Ascending aorta (tissue), 2 donors: ENCODE measurements at regions not wholly inside any gene's neighbourhood (a gene's known extent, or its start where the extent isn't known, plus 50 kb on each side); places are given as distances from the start of the nearest gene placed in this dataset.

Source experiments
- DNase-seq, 2 donors: peaks; one replicate each; pipeline ENCODE4 v3.0.0-alpha.2; 2019; ENCODE audit warnings: low spot score in 2 of 2
- H3K27ac ChIP-seq, 2 donors: fragments of 200-600 bp; sonication (generic); one replicate each; pipeline ENCODE4 v1.5.1; 2016 to 2017; ENCODE audit warnings: mild to moderate bottlenecking in 1 of 2
- H3K27me3 ChIP-seq: fragments of 200-600 bp; sonication (generic); one replicate; pipeline ENCODE4 v1.5.1; 2017
- H3K36me3 ChIP-seq, 2 donors: fragments of 200-600 bp; sonication (generic); one replicate each; pipeline ENCODE4 v1.5.1; 2016
- H3K4me1 ChIP-seq, 2 donors: fragments of 200-600 bp; sonication (generic); one replicate each; pipeline ENCODE4 v1.5.1; 2016 to 2017; ENCODE audit warnings: mild to moderate bottlenecking in 1 of 2
- H3K4me3 ChIP-seq, 2 donors: fragments of 200-600 bp; sonication (generic); one replicate each; pipeline ENCODE4 v1.5.1; 2016 to 2017; ENCODE audit warnings: mild to moderate bottlenecking in 1 of 2
- H3K9me3 ChIP-seq, 2 donors: fragments of 200-600 bp; sonication (generic); one replicate each; pipeline ENCODE4 v1.5.1; 2016
- intact Hi-C: fragments of 100-400 bp; cut with DNase I; formaldehyde crosslinking; loops from one replicate; pipeline ENCODE4 v1.15.1; 2023
- TF ChIP-seq, protein P1 (sequence below), 3 experiments: fragments of 200-600 bp in 2 of 3; fragments of 450-650 bp in 1 of 3; sonication (generic) in 2 of 3; IDR thresholded peaks; one replicate each; pipeline ENCODE4 v1.5.1; 2016 to 2019; ENCODE audit warnings: antibody characterized with exemption in 3 of 3, mild to moderate bottlenecking in 1 of 3, moderate library complexity in 1 of 3

DNA sequence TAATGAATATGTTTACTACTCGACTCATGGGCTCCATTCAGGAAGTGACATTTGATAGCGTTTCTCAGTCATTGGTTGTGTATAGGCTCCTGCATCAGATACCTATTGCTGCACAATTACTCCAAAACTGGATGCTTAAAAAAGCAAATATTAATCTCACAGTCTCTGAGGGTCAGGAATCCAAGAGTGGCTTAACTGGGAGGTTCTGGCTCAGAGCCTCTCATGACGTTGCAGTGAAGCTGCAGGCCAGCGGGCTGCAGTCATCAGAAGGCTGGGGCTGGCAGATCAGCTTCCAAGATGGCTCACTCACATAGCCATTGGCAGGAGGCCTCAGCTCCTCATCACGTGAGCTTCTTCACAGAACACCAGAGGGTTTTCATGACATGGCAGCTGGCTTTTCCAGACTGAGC lies 525.1 kb upstream of the NBEA start:
- Histone ChIP-seq H3K4me3 (no peak overlapping the region), H3K36me3 (no peaks in the 10 kb centered on the region), H3K27ac (no peak overlapping the region), H3K4me1 (no peaks in the 10 kb centered on the region), H3K27me3 (no peaks in the 10 kb centered on the region), H3K9me3 (no peaks in the 10 kb centered on the region)
- DNase-seq, result peak in 1 of 2 donors; percentile 64
- TF ChIP-seq, protein P1, sequence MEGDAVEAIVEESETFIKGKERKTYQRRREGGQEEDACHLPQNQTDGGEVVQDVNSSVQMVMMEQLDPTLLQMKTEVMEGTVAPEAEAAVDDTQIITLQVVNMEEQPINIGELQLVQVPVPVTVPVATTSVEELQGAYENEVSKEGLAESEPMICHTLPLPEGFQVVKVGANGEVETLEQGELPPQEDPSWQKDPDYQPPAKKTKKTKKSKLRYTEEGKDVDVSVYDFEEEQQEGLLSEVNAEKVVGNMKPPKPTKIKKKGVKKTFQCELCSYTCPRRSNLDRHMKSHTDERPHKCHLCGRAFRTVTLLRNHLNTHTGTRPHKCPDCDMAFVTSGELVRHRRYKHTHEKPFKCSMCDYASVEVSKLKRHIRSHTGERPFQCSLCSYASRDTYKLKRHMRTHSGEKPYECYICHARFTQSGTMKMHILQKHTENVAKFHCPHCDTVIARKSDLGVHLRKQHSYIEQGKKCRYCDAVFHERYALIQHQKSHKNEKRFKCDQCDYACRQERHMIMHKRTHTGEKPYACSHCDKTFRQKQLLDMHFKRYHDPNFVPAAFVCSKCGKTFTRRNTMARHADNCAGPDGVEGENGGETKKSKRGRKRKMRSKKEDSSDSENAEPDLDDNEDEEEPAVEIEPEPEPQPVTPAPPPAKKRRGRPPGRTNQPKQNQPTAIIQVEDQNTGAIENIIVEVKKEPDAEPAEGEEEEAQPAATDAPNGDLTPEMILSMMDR (IDR thresholded peaks at IDR 0.05), result no peak
- intact Hi-C loops, result no loop called here

DNA sequence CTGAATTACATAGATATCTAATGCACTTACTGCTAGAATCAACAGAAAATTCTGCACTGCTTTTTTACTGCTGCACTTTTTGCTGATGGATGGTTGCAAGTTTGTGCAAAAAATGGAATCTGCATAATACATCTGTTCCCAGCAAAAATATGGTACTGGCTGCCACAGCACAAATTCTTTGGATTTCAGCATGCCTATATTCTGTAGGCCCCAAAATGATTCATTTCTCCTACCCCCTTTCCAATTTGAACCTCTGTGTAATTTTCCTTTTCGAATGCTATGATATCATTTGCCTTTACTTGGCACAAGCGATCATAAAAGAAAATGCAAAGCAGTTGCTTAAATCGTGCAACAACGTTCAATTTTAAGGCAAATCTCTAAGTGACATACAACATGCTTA lies 524.2 kb upstream of the NBEA start:
- TF ChIP-seq, protein P1 (IDR thresholded peaks at IDR 0.05), result no peak
- Histone ChIP-seq H3K36me3 (no peaks in the 10 kb centered on the region), H3K4me3 (no peak overlapping the region), H3K27me3 (no peaks in the 10 kb centered on the region), H3K27ac (no peak overlapping the region), H3K9me3 (no peaks in the 10 kb centered on the region), H3K4me1 (no peaks in the 10 kb centered on the region)
- intact Hi-C loops, result no loop called here
- no peak for DNase-seq

DNA sequence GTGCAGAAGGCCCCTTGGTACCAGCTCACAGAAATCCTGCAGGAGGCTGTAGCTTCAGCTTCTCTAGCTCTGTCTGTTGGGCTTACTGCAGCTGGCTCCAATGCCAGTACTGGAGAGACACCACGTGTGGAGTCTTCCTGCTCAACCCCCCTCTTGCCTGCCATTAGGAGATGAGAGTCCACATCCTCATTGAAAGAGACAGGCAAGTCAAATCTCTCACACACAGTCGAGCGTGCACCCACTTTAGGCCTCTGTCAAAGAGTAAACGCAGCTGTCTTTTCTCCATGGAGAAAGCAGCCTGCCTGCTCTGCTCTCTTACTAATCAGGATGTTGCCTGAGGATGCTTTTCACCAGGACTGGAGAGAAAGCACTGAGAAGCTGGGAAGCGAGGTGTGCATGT lies 523.0 kb upstream of the NBEA start:
- TF ChIP-seq, protein P1 (IDR thresholded peaks at IDR 0.05), result no peak
- intact Hi-C loops, result no loop called here
- no peaks in the 10 kb centered on the region for H3K9me3 ChIP-seq

DNA sequence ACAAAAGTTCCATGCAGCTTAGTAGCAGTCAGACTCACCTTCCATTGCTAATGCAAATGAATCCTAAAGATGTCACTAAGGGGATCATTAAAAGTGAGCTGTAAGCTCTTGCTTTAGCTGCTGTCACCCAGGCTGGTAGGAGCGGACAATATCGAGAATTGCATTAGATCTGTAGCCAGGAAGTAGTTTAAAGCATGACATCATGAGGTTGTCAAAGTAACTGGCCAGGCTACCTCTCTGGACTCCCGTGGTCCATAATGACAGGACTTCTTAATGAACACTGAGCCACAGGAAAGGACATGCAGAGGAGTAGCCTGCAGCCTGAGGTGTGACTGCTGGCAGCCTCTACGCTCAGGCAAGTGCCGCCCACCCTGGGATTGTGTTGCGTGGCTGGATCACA lies 522.3 kb upstream of the NBEA start:
- H3K27me3 ChIP-seq, result no peaks in the 10 kb centered on the region
- no peaks in the 10 kb centered on the region for H3K36me3 ChIP-seq
- TF ChIP-seq, protein P1 (IDR thresholded peaks at IDR 0.05), result no peak
- no peaks in the 10 kb centered on the region for H3K4me1 ChIP-seq
- no peak overlapping the region for H3K27ac ChIP-seq
- no peak for DNase-seq
- H3K4me3 ChIP-seq, result no peak overlapping the region
- no peaks in the 10 kb centered on the region for H3K9me3 ChIP-seq
- intact Hi-C loops, result no loop called here

More for the DNA sequence above, 523.0 kb upstream of the NBEA start:
- H3K27ac ChIP-seq, result no peak overlapping the region
- H3K4me3 ChIP-seq, result no peak overlapping the region
- no peaks in the 10 kb centered on the region for H3K36me3 ChIP-seq
- H3K4me1 ChIP-seq, result no peaks in the 10 kb centered on the region
- no peaks in the 10 kb centered on the region for H3K27me3 ChIP-seq
- DNase-seq, result no peak

DNA sequence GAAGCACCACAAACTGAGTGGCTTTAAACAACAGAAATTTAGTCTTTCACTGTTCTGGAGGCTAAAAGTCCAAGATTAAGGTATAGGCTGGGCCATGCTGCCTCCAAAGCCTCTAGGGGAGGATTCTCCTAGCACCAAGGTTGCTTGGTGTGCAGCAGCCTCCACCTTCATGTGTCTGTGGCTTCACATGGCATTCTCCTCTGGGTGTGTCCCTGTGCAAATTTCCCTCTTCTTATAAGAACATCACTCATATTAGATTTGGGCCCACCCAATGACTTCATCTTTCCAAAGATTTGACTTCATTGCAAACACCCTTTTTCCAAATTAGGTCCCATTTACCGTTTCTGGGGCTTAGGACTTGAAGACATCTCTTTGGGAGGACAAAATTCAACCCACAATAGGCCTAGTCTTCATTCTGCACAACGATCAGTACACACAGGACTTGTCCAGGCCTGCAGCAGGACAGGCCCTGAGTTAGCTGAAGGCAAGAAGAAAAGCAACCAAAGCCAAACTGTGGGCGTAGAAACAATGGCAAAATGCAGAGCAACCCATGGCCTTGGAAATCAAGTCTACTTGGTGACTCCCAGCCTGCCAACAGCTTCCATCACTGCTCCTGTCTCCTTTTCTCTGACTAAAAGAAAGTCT lies 521.2 kb upstream of the NBEA start:
- no peaks in the 10 kb centered on the region for H3K4me1 ChIP-seq
- H3K36me3 ChIP-seq, result no peaks in the 10 kb centered on the region
- no peak overlapping the region for H3K4me3 ChIP-seq
- no peak for DNase-seq
- H3K27ac ChIP-seq, result no peak overlapping the region
- no peaks in the 10 kb centered on the region for H3K27me3 ChIP-seq
- intact Hi-C loops, result no loop called here
- no peaks in the 10 kb centered on the region for H3K9me3 ChIP-seq
- TF ChIP-seq, protein P1 (IDR thresholded peaks at IDR 0.05), result no peak

DNA sequence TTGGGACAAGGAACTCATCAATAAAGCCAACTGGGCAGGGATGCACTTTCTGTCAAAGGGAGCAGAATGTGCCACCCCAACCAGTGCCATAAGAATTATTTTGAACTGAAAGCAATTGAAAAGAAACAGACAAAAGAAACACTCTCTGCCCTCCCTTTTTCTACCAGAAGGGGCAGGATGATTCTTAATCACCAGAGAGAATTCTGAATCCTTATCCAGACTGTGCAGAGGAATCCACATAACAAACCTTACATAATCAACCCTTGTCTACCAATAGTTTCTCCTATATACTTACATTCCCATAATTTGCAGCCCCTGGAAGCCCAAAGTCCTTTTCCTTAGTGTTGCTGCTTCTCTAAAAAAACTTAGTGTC lies 520.7 kb upstream of the NBEA start:
- Histone ChIP-seq H3K36me3 (no peaks in the 10 kb centered on the region), H3K4me1 (no peaks in the 10 kb centered on the region), H3K27me3 (no peaks in the 10 kb centered on the region), H3K9me3 (no peaks in the 10 kb centered on the region), H3K27ac (no peak overlapping the region), H3K4me3 (no peak overlapping the region)
- TF ChIP-seq, protein P1 (IDR thresholded peaks at IDR 0.05), result no peak
- intact Hi-C loops, result no loop called here
- DNase-seq, result no peak
